ENCODE measurements at regions not wholly inside any gene's neighbourhood (a gene's known extent, or its start where the extent isn't known, plus 50 kb on each side); places are given as distances from the start of the nearest gene placed in this dataset.

DNA sequence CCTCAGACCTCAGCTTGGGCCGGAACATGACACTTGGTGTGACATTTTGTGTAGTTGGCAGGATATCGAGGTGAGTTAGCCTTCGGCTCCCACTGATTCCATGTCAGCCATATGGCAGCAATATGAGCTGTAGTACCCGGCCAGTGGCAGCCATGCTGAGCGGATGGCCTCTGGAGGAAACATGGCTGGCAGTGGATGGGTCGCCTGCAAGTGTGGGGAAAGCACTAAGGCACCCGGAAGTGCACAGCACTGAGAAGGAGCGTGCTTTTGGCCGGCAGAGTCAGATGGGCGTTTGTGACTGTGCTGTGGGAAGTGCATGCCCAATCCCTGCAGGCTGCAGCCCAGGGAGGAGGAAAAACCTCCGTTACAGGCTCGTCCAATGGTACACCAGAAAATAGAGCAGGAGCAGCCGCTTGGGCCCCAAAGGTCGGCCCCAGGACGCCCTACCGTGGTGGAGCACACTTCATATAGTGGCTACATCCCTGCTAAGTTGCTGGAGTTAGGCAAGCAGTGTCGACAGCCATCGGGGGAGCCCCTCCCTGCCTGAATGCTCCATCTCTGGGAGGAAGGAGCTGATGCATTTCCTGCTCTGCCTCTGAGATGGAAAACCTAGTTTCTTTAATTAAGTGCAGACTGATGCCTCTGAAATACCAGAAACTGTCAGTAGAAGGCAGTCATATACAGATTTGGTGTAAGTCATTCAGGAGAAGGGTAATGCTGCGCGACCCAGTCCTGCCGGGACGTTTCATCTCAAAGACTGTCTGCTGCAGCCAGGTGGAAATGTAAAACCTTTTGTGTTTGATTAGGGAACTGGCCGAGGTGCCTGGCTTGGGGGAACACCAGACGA is 2185.8 kb upstream of the ACO1 start:
- Histone ChIP-seq H3K4me2 (ENCODE audit: insufficient read depth in 1 of 2, low read depth in 2 of 2, low read length in 2 of 2) (no peak overlapping the region), H3K9me3 (ENCODE audit: insufficient read depth in 2 of 2, low read depth in 1 of 2, low read length in 1 of 2) (peaks cover 12 to 13% of the 10 kb centered on the region in 2 experiments; a peak in 3 of 4 replicates), H4K91ac (replicated peaks; ENCODE audit: insufficient read length, low read length) (no peak overlapping the region), H2BK15ac (ENCODE audit: low read length) (no peak overlapping the region), H2BK20ac (ENCODE audit: low read length) (no peak overlapping the region), H3K79me1 (ENCODE audit: low read depth, low read length) (no peaks in the 10 kb centered on the region), H3K23me2 (ENCODE audit: low read depth, low read length) (no peaks in the 10 kb centered on the region), H3K4ac (replicated peaks; ENCODE audit: insufficient read length, low read depth, low read length) (no peak overlapping the region), H2BK120ac (replicated peaks; ENCODE audit: low read depth, low read length) (no peak overlapping the region), H2AK5ac (ENCODE audit: low read depth, low read length) (no peak overlapping the region), H3K14ac (ENCODE audit: insufficient read length) (no peak overlapping the region), H3K18ac (ENCODE audit: extremely low read depth, low read length) (no peak overlapping the region), H2AFZ (ENCODE audit: low read length) (no peak overlapping the region), H3K9ac (replicated peaks in 1 of 4; ENCODE audit: extremely low read depth in 1 of 4, low read depth in 3 of 4, low read length in 3 of 4) (no peak overlapping the region), H4K5ac (ENCODE audit: insufficient read length, low read depth, low read length) (no peak overlapping the region), H3K56ac (replicated peaks; ENCODE audit: insufficient read length, low read depth, low read length) (no peak overlapping the region), H3K23ac (ENCODE audit: insufficient read length) (no peak overlapping the region), H3K36me3 (ENCODE audit: control insufficient read depth in 2 of 4, insufficient read depth in 4 of 4, low read length in 3 of 4) (peaks cover 0 to 5% (median 0%) of the 10 kb centered on the region in 4 experiments; a peak in 1 of 8 replicates), H4K8ac (ENCODE audit: extremely low read depth, insufficient read depth, low read length) (no peak overlapping the region), H3K4me3 (ENCODE audit: extremely low read depth in 1 of 4, insufficient read depth in 2 of 4, low read depth in 3 of 4, low read length in 4 of 4) (no peak overlapping the region), H4K20me1 (replicated peaks in 1 of 2; ENCODE audit: control insufficient read depth in 1 of 2, insufficient read depth in 2 of 2, low read length in 2 of 2) (no peaks in the 10 kb centered on the region), H3K4me1 (replicated peaks in 1 of 4; ENCODE audit: control insufficient read depth in 3 of 4, insufficient read depth in 4 of 4, low read length in 3 of 4) (no peaks in the 10 kb centered on the region), H2BK12ac (ENCODE audit: low read depth, low read length) (no peak overlapping the region), H3K27ac (ENCODE audit: low read depth, low read length) (no peak overlapping the region), H3K79me2 (ENCODE audit: control insufficient read depth in 1 of 2, insufficient read depth in 2 of 2, low read length in 2 of 2) (no peaks in the 10 kb centered on the region), H2BK5ac (ENCODE audit: low read depth, low read length) (no peak overlapping the region), H3K27me3 (replicated peaks in 1 of 4; ENCODE audit: control insufficient read depth in 3 of 4, extremely low read depth in 1 of 4, insufficient read depth in 3 of 4, low read length in 3 of 4) (no peaks in the 10 kb centered on the region)
- TF ChIP-seq RAD21 (IDR thresholded peaks at IDR 0.05 in 1 of 2, conservative IDR thresholded peaks at IDR 0.05 in 1 of 2; ENCODE audit: low read depth in 2 of 2, low read length in 2 of 2), result peak; percentile 44 to 52
- TF ChIP-seq E2F6 (IDR thresholded peaks at IDR 0.05), result no peak
- TF ChIP-seq, protein P1, sequence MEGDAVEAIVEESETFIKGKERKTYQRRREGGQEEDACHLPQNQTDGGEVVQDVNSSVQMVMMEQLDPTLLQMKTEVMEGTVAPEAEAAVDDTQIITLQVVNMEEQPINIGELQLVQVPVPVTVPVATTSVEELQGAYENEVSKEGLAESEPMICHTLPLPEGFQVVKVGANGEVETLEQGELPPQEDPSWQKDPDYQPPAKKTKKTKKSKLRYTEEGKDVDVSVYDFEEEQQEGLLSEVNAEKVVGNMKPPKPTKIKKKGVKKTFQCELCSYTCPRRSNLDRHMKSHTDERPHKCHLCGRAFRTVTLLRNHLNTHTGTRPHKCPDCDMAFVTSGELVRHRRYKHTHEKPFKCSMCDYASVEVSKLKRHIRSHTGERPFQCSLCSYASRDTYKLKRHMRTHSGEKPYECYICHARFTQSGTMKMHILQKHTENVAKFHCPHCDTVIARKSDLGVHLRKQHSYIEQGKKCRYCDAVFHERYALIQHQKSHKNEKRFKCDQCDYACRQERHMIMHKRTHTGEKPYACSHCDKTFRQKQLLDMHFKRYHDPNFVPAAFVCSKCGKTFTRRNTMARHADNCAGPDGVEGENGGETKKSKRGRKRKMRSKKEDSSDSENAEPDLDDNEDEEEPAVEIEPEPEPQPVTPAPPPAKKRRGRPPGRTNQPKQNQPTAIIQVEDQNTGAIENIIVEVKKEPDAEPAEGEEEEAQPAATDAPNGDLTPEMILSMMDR (IDR thresholded peaks at IDR 0.05; ENCODE audit: control extremely low read depth in 1 of 3, insufficient read depth in 1 of 3, low read depth in 1 of 3, low read length in 3 of 3), result peak in 1 of 3 experiments; percentile 32; a peak in 1 of 4 replicates
- WGBS, 2 experiments (ENCODE audit: extremely low coverage in 1 of 2, insufficient coverage in 1 of 2, insufficient read length in 1 of 2, insufficient replicate concordance in 2 of 2, low coverage in 1 of 2, low lambda C conversion rate in 2 of 2, missing lambda C conversion rate in 1 of 2), result 90% methylated on average over 24 of the region's 24 CpGs; no CpG with 5 or more reads in 1 of the 2 experiments
- ChIA-PET POLR2A (ENCODE audit: partially characterized antibody) (no interaction called here), CTCF (ENCODE audit: partially characterized antibody) (no interaction called here)
- FAIRE-seq, result no peak
- DNase-seq (ENCODE audit: low read depth in 1 of 2, low spot score in 2 of 2), result no peak
